ENCODE measurements at regions not wholly inside any gene's neighbourhood (a gene's known extent, or its start where the extent isn't known, plus 50 kb on each side); places are given as distances from the start of the nearest gene placed in this dataset.

- TF ChIP-seq CTCF (IDR thresholded peaks at IDR 0.05) (no peak), POLR2AphosphoS5 (IDR thresholded peaks at IDR 0.05; ENCODE audit: insufficient read depth in 1 of 2, low read depth in 1 of 2) (no peak)
These were observed 236.2 kb downstream of the ZPLD1 start for GRCh38 chr3:102670986-102671385.
